ENCODE measurements at regions not wholly inside any gene's neighbourhood (a gene's known extent, or its start where the extent isn't known, plus 50 kb on each side); places are given as distances from the start of the nearest gene placed in this dataset.
A peak's percentile ranks its signal among the peaks of the same experiment; 100 is the strongest.
"Not testable (repeated sequence)": the region's sequence is repeated elsewhere in the genome, so short reads cannot be mapped to it uniquely, and the experiment has no call there.

DNA sequence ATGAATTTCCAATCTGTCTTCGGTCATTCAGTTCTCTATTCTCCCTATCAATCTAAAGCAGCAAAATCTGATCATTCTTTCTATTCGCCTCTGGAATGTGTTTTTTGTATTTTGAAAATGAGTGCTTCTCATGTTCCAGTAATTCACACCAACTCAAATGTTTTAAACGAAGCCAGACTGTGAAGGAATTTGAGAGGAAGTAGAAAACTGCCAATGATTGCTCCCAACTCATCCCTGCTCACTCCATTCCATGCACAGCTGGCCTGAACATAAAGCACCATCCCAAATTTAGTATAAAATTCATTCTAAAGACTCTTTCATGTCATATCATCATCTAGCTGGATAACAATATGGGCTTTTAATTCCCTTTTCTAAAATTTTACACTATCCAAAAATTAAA lies 123.8 kb downstream of the DUSP6 start:
- no peak for DNase-seq (ENCODE audit: low read depth in 2 of 2)

DNA sequence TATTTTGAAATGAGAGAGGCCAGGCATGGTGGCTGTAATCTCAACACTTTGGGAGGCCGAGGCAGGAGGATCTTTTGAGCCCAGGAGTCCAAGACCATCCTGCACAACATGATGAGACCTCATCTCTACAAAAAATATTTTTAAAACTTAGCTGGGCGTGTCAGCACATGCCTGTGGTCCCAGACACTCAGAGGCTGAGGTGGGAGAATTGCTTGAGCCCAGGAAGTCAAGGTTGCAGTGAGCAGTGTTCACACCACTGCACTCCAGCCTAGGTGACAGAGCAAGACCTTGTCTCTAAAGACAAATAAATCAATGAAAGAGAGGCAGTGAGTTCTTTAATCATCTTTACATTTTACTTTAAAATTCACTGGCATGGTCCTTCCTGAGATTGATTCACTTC lies 124.5 kb downstream of the DUSP6 start:
- DNase-seq (ENCODE audit: low read depth in 2 of 2), result no peak

DNA sequence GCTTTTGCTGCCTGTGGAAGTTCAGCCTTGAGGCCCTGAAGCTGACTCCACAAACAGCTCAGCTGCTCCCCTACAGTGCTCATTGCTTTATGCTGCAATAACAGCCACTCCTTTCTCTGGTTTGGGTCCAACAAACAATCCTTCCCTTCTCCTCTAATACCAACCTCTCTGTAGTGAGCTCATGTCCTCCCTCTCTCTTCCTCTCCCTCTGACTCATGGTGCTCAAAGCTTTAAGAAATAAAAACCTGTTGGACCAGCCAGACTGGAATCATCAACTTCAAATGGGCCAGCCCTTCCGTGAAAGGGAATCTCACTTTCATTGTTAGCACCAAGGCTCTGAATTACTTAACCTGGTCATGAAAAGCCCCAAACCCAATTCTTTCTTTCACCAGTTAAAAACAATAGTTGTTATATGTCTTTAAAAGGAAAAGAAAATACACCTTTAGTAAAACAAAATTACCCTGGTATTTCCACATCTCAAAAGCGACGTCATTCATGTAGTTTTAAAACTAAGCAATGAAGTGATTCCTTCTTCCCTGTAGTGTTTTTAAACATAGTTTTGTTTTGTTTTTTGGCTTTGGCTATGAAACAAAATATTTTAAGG lies 126.4 kb downstream of the DUSP6 start:
- DNase-seq (ENCODE audit: low read depth in 2 of 2), result no peak

DNA sequence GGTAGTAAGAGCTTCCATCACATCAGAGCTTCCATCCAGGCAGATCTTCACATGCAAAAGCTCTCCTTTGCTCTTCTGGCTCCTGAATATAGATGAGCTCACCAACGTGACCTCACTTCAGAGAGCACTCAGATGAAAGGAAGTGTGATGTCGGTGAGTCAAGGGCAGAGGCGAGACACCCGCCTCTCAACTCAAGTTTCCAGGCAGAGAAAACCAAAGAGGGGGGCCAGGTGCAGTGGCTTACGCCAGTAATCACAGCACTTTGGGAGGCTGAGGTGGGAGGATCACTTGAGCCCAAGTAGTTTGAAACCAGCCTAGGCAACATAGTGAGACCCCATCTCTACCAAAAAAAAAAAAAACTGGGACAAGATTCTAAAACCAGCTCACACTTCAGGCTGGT lies 126.9 kb downstream of the DUSP6 start:
- peak; percentile 57 to 79 for DNase-seq (ENCODE audit: low read depth in 2 of 2)

DNA sequence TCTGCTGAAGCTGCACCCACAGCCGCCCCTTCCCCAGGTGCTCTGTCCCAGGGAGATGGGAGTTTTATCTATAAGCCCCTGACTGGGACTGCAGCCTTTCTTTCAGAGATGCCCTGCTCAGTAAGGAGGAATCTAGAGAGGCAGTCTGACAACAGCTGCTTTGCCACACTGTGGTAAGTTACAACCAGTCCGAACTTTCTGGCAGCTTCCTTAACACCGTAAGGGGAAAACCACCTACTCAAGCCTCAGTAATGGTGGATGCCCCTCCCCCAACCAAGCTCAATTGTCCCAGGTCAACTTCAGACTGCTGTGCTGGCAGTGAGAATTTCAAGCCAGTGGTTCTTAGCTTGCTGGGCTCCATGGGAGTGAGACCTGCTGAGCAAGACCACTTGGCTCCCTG lies 129.7 kb downstream of the DUSP6 start:
- not testable (repeated sequence) for DNase-seq (ENCODE audit: low read depth in 2 of 2)

DNA sequence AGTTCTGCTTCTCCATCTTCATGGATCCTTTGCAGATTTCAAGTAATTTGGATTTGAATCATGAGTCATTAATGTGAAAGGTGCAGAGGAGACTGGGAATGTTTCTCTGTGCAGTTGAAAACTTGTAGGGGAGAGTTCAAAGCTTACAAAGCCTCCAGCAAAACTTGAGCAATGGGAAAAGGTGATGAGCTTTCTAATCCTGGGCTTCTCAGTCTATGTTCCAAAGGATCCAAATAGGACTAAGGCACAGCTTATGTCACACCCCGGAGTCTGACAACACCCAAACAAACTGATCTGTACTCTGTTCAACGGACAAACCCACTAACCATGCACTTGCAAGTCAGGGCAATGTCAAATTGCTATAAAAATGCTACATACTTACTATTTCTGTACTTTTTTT lies 134.8 kb downstream of the DUSP6 start:
- no peak for DNase-seq (ENCODE audit: low read depth in 2 of 2)

DNA sequence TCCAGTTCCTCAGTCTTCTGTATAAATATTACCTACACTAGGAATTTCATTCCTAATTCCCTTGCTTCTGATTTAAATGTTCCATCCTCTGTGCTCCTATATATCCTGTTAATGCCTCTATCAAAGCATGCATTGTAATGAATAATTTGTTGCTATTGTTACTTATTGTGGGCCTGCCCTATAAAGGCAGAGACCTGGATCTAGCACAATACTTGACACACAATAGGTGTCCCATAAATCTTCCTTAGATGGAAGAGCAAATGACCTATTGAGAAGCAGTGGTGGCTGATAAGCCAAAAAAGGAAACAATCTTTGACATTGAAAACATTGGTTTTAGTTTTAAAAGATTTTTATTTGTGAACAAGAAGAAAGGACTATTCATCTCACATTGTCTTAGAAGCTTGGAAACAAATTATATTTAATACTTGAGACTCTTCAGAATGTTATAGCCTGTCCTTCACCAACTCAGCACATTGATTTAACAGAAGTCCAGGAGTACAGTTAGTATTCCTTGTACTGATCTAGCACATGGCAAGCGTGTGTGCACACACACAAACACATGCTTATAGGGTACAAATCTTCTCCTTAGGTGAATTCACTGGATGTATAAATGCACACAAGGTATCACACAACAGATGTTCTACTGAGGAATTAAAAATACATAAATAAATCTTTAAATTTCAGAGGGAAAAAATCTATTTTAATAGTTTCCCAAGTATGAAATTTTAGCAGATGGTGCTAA lies 135.9 kb downstream of the DUSP6 start:
- DNase-seq (ENCODE audit: low read depth in 2 of 2), result no peak

DNA sequence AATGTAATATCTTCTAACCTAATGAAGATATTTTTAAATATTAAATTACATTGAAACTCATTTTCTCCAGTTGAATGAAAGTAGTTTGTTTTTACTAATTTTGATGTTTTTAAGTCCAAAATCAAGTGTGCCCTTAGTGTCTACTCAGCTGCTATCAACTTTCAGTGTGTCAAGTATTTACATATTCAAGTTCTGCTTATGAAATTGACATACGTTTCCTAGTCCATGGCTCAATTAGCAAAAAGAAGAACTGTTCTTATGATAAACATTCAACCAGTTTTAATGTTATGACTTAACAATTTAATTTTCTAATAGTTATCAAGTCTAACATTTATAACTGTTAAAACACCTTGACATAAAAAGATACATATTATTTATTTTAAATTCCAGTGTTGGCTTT lies 137.1 kb downstream of the DUSP6 start:
- DNase-seq (ENCODE audit: low read depth in 2 of 2), result no peak

DNA sequence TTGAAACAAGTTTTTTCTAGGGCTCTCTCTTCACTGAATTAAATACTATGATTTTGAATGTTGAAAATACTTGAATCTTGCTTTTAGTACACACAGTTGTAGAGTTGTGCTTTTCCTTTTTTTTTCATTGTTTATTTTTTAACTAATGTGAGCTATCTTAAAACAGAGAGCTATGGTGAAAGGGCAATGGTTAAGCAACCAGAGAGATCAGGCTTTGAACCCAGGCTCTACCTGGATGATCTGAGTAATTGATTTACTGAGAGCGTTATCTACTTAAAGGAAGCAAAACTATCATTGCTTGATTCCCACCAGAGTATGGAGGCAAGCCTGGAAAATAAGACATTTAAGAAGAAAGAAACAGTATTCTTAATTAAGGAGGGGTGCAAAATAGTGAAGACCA lies 138.6 kb downstream of the DUSP6 start:
- DNase-seq (ENCODE audit: low read depth in 2 of 2), result no peak

DNA sequence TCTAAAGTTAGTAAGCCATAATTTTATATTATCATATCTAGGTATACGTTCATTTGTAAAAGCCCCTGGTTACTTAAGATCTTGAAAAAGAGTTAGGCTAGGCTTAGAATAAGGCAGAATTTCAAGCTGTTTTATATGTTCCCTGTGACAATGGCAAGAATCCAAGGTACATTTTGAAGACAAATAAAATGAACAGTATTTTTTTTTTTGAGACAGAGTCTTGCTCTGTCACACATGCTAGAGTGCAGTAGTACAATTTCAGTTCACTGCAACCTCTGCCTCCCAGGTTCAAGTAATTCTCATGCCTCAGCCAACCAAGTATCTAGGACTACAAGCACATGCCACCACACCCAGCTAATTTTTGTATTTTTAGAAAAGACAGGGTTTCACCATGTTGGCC lies 139.2 kb downstream of the DUSP6 start:
- no peak for DNase-seq (ENCODE audit: low read depth in 2 of 2)

DNA sequence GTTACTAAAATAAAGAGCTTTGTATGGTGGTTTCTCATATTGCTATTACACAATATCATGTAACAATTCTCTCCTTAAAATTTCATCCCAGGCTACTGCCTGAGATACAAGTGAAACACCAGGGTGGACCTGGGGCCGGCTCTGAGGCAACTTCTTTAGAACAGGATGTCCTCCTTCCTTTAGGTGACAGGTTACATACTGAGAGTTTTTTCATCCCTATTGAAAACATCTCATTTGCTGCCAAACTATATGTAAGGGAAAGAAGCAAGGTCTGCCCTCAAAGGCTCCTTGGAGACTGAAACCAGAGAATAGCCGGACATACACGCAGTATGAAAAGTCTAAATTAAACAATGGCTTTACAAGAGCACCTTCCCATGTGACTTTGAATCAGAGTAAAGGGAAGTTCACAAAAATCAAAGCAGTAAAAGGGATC lies 139.9 kb downstream of the DUSP6 start:
- no peak for DNase-seq (ENCODE audit: low read depth in 2 of 2)

DNA sequence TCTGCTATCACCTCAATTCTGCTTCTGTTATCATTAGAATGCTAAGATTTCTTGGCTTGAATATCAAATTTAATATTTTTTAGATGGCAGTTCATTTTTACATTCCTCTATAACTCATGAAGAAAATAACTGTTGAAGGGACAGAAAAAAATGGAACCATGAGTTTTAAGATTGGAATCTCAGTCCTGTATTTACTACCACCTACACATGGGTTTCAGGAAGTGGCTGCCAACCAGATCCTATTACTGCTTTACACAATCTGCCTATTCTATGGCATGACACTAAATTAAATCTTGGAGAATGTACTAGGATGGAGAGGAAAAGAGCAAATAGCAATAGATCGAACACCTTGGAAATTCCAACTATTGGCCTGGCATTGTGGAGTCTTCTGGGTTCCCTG lies 140.8 kb downstream of the DUSP6 start:
- no peak for DNase-seq (ENCODE audit: low read depth in 2 of 2)

DNA sequence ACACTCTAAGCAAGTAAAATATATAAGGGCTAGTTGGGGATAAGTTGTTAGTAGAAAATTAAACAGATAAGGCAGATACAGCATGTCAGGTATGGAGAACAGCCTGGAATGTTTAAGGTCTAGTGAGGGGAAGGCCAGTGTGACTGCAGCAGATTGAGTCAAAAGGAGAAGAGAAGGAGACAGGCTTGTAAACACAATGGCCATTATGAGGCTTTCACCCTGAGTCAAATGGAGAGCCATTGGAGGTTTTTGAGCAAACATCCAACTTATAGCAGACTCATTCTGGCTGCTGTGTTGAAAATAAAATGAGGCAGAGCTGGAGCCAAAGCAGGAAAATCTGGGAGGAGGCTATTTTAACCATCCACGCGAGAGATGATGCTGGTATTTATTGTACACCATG lies 142.0 kb downstream of the DUSP6 start:
- DNase-seq (ENCODE audit: low read depth in 2 of 2), result no peak

DNA sequence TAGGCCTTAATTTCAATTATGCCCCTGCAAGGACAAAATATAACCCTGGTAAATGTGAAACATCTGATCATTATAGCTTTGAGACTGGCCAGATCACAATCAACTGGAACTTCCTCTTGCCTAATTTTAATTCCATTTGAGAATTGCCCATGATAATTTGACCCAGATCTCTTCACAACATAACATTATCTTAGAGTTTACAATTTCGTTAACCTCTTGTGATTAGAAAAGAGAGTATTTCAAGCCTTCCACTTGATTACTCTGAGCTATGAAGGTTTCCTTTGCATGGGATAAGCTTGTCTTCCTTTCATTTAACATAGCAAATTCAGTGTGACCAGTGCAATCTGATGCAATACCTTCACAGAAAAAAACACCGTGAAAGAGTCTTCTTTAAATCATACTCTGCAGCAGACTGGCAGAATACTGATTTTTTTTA lies 143.6 kb downstream of the DUSP6 start:
- DNase-seq (ENCODE audit: low read depth in 2 of 2), result no peak

DNA sequence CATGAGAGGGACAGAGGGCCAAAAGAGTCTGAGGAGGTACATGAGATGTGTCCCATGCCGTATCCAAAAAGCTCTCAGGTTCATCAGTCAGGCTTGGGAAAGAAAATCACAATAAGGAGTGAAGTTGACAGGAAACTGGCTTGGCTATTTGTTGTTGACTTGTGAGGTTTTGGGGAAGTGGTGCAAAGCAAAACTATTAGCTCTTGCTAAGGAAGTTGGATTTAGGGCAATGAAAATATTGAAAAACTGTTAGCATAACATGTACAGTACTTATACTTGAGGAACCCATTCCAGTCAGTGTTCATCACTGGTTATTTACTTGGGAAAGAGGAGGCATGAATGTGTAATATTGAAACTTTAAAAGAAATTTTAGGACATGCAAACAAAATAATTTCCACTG lies 145.9 kb downstream of the DUSP6 start:
- DNase-seq (ENCODE audit: low read depth in 2 of 2), result no peak

DNA sequence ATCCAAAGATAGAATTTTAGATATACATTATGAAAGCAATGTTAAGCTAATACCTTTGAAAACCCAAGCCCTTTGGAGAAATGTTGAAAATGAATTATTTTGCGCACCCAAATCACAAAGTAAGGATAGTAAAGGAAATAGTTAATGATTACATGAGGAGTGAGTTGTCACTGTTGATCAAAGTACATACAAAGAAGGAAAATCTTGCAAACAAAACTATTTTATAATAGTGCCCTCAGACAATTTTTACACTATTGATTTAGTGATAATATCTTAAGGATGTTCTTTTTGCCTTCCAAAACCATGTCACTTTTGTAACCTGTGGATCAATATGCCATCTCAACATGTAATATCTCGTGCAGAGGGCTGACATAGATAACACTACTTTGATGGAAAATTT lies 146.8 kb downstream of the DUSP6 start:
- DNase-seq (ENCODE audit: low read depth in 2 of 2), result no peak

DNA sequence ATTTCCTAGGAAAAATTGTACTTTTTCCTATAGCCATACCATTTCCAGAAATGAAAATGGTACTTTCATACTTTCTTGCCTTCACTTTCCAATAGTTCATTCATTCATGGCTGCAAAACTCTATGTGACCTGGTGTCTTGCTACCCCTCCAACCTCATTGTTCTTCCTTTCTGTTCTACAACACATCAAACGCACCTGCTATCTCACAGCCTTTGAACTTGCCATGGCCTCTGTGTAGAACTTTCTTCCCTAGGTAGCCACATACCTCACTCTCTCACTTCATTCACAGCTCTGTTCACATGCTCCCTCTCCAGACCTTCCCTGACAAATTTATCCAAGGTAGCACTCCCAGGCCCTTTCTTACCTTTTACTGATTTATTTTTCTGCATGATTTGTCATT lies 149.2 kb downstream of the DUSP6 start:
- DNase-seq (ENCODE audit: low read depth in 2 of 2), result no peak

DNA sequence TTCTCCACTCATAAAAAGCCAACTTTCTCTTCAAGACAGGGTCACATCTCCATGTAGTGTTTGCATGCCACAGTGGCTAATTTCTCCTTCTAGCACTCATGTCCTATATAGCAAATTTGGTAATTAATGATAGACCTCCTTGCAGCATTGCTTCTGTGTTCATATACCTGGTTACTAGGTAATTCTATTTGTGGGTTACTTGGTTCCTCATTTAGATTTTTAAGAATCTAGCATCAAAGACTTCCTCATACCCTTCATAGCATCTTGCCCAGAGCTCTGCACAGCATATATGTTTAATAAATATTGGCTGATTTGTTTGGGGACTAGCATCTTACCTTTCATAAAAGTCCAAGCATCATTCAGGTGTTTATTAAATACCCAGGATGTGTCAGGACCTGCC lies 152.1 kb downstream of the DUSP6 start:
- DNase-seq (ENCODE audit: low read depth in 2 of 2), result no peak

DNA sequence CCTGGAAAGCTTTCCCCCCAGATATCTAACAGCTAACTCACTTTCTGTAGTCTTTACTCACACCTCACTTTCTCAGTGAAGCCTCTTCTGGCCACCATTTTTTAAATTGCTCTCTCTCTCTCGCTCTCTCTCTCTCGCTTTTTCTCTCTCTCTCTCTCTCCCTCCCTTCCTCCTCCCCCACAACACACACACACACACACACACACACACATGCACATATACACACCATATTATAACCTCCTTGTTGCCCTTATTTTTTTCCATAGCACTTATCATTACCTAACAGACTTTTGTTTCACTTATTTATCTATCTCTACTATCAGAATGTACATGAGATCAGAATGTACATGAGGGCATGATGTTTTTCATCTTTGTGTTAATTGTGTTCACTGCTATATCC lies 156.8 kb downstream of the DUSP6 start:
- DNase-seq (ENCODE audit: low read depth in 2 of 2), result no peak

DNA sequence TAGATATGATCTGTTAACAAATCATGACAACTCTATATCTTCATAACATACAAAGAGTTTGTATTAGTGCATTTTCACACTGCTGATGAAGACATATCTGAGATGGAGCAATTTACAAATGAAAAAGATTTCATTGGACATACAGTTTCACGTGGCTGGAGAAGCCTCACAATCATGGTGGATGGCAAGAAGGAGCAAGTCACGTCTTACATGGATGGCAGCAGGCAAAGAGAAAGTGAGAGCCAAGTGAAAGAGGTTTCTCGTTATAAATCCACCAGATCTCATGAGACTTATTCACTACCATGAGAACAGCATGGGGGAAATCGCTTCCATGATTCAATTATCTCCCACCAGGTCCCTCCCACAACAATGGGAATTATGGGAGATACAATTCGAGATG lies 157.6 kb downstream of the DUSP6 start:
- no peak for DNase-seq (ENCODE audit: low read depth in 2 of 2)

DNA sequence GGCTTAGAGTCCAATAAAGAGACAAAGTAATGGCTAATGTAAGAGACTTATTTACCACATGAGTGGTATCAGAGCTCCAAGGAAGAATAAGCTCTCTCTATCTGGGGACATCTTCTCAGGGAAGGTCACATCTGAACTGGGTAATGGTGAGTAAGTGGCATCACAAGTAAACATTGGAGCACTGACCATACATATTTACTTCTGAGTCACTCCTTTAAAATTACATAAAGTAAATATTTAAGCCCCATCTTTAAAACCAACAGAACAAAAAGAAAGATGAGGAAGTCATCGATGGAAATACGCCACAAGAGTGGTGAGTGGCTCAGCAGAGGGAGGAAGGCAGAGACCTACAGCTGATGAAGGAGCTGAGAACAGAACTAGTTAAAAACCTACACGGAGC lies 159.9 kb downstream of the DUSP6 start:
- DNase-seq (ENCODE audit: low read depth in 2 of 2), result no peak

DNA sequence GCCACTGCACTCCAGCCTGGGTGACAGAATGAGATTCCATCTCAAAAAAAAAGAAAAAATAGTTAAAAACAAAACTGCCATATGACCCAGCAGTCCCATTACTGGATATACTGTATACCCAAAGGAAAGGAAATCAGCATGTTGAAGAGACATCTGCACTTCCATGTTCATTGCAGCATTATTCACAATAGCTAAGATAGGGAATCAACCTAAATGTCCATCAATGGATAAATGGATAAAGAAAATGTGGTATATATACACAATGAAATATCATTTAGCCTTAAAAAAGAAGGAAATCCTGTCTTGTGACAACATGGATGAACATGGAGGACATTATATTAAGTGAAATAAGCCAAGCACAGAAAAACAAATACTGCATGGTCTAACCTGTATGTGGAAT lies 160.7 kb downstream of the DUSP6 start:
- DNase-seq (ENCODE audit: low read depth in 2 of 2), result not testable (repeated sequence)

DNA sequence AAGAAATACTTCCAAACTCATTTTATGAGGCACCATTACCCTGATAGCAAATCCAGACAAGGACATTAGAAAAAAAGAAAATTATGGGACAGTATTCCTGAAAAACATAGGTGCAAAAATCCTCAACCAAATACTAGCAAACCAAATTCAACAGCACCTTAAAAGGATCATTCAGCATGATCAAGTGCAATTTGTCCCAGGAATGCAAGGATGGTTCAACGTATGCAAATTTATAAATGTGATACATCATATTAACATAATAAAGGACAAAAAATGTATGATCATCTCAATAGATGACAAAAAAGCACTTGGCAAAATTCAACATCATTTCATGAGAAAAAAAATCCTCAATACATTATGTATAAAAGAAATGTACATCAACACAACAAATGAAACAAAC lies 162.9 kb downstream of the DUSP6 start:
- no peak for DNase-seq (ENCODE audit: low read depth in 2 of 2)

DNA sequence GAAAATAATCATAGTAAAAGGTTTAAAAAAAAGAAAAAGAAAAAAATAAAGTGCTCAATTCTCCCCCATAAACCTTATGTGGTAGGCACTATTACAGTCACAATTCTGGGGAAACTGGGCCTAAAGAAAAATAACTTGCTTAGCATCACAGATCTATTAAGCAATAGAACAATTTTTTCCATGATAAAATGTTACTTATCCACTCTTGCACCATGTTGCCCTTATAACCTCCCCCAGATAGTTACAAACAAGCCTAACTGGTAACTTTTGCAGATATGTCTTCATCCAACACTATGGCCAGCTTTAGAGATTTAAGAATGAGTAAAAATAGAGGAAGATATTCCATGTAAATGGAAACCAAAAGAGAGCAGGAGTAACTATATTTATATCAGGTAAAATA lies 164.8 kb downstream of the DUSP6 start:
- no peak for DNase-seq (ENCODE audit: low read depth in 2 of 2)
